ENCODE measurements at regions not wholly inside any gene's neighbourhood (a gene's known extent, or its start where the extent isn't known, plus 50 kb on each side); places are given as distances from the start of the nearest gene placed in this dataset.
"Not testable (repeated sequence)": the region's sequence is repeated elsewhere in the genome, so short reads cannot be mapped to it uniquely, and the experiment has no call there.

- not testable (repeated sequence) for DNase-seq
Observed at GRCh38 chrX:133483771-133484170, 68.5 kb upstream of the GPC4 start.

DNA sequence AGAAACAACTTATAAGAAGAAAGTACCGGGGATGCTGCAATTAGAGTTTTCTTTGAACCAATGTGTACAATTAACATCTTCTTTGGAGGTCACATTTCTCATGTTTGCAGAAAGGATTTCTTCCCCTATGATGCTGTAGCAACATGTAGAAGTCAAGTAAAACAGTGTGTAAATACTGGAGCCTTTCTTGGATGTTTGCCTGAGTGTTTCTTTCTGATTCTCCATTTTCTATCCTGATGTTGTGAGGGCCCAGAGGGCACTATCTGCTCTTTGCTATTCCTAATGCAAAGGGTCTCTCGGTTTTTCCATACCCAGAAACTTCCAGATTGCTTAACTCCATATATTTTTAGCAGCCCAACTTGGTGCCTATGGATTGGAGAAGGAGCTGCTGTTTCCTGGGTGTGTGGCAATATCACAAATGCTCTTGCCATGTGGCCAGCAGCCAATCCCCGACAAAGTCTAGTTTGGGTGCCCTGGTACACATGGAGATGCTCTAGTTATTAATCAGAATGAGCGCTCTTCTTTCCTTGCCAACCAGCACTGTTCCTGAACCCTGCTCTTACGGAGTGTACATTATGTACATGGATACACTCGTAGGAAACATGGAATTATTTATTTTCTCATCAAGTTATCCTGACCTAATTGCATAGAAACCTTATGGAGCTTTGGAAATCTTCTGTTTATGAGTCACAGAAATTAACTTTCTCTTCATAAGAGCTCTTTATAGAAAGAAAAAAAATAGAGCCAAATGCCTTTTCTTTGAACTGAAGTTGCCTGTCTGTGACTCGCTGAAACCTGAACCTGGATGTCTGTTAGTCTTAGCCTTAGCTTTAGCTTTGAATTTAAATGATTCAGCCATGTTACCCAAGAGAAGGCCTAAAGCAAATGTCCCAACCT lies 67.0 kb upstream of the GPC4 start:
- peak; percentile 50 for DNase-seq

DNA sequence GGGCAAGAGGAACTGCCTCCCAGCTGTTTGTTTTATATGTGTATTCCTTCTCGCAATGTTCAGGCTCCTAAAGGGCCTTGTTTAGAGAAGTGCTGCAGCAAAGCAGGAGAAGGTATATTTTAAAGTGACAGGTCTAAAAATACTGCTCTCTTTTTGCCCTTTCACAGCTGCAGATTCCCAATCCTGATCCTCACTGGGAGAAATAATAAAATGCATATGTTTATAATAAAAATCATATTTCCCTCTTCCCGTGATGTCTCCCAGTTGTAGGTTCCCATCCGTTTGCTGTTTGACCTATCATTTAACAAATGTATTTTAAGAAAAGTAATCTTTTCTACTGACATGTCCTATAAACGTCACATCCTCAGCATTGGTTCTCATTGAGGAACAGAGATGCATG lies 62.7 kb upstream of the GPC4 start:
- DNase-seq: peak; percentile 21

DNA sequence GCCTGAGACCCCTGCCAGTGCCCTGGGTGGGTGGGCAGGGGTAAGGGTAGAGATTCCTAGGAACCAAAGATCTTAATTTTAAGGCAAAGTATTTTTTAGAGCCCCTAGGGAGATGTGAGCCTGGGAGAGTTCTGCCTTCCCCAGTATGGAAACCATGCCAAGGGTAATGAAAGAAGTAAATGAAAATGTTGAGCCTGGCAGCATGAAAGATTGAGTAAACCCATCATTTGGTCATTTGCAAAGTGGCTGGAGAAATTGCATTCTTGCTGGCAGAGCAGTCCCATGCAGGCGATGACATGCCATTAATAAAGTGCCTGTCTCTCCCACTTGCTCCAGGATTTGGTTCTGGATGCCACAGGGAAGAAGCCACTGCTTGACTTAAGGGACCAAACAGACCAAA lies 60.7 kb upstream of the GPC4 start:
- no peak for DNase-seq

DNA sequence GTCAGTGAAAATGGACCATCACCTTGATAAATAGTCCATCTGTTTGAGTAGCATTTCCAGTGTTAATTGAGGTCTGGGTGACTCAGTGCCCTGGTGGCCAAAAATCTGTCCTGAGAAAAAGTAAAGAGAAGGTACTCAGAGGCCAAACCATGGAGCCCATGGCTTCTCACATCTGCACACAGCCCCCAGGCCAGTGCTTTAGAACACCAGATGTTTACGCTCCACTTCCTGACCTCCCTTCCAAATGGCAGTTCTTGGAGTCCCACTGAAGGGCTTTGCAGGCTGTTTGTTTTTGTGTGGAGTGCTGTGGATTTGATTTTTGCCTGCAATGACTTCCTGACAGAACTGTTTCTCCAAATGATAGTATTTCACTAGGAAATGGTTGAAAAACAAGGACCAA lies 60.2 kb upstream of the GPC4 start:
- DNase-seq: no peak

DNA sequence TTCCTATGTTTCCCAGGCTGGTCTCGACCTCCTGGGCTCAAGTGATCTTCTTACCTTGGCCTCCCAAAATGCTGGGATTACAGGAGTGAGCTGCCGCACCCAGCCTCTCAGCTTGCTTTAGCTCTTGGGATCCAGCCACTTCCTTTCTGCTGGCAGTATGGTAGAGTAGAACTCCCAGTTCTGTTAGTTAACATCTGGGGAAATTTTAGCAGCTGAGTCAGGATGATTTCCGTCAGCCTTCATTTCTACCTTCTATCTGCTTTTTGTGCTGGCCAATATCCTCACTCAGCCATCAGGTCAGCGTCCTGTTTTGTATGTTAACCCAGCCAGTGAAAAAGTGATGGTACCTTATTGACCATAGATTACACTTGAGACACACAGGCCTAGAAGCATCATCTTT lies 59.3 kb upstream of the GPC4 start:
- DNase-seq: no peak

DNA sequence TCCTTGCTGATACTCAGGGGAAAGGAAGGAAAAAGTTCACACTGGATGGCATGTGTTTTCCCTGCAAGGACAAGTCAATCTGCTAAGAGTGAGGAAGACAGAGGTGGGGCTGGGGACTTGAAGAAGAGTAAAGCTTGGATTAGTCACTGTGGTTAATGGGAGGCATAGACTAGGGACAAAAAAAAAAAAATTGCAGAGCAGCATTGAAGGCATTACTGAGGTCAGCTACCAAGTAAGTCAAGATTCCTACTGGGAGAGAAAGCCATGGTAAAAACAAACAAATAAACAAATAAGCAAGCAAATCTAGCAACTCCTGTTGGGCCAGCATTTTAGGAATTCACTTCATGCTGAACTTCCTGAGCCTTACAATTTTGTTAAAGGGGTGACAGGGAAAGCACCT lies 58.2 kb upstream of the GPC4 start:
- peak; percentile 17 for DNase-seq

- no peak for DNase-seq
Observed at GRCh38 chrX:133468051-133468450, 52.8 kb upstream of the GPC4 start.

DNA sequence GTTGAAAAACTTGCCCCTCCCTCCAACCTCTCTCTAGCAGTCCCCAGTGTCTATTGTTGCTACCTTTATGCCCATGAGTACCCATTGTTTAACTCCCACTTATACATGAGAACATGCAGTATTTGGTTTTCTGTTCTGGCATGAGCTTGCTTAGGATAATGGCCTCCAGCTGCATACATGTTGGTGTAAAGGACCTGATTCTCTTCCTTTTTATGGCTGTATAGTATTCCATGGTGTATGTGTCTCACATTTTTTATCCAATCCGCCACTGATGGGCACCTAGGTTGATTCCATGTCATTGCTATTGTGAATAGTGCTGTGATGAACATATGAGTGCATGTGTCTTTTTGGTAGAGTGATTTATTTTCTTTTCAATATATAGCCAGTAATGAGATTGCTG lies 50.0 kb upstream of the GPC4 start:
- no peak for DNase-seq

Measured in fibroblast of skin of back (primary cell).